ENCODE measurements at regions not wholly inside any gene's neighbourhood (a gene's known extent, or its start where the extent isn't known, plus 50 kb on each side); places are given as distances from the start of the nearest gene placed in this dataset.
"Not testable (repeated sequence)": the region's sequence is repeated elsewhere in the genome, so short reads cannot be mapped to it uniquely, and the experiment has no call there.

- DNase-seq = not testable (repeated sequence)
Observed at GRCh38 chr20:1742049-1742434, 84.5 kb upstream of the SIRPG start.

- no peak for DNase-seq
Observed at GRCh38 chr20:1741309-1742048, 83.9 kb upstream of the SIRPG start.

GRCh38 chr20:1737134-1737533 lies 79.6 kb upstream of the SIRPG start:
- DNase-seq = no peak

GRCh38 chr20:1735417-1736089 lies 78.0 kb upstream of the SIRPG start:
- DNase-seq = no peak

GRCh38 chr20:1734269-1734858 lies 76.8 kb upstream of the SIRPG start:
- DNase-seq = peak in 1 of 2 experiments; percentile 4

- not testable (repeated sequence) for DNase-seq
Observed at GRCh38 chr20:1731828-1732375, 74.3 kb upstream of the SIRPG start.

GRCh38 chr20:1730981-1731711 lies 73.6 kb upstream of the SIRPG start:
- DNase-seq = not testable (repeated sequence)

- DNase-seq = not testable (repeated sequence)
Observed at GRCh38 chr20:1727303-1727702, 69.7 kb upstream of the SIRPG start.

GRCh38 chr20:1724901-1725300 lies 67.3 kb upstream of the SIRPG start:
- no peak for DNase-seq

- no peak for DNase-seq
Observed at GRCh38 chr20:1722513-1723050, 65.0 kb upstream of the SIRPG start.

GRCh38 chr20:1721687-1722512 lies 64.3 kb upstream of the SIRPG start:
- DNase-seq = no peak

GRCh38 chr20:1720845-1721475 lies 63.4 kb upstream of the SIRPG start:
- no peak for DNase-seq

GRCh38 chr20:1720226-1720625 lies 62.6 kb upstream of the SIRPG start:
- DNase-seq = no peak

GRCh38 chr20:1718604-1719384 lies 61.2 kb upstream of the SIRPG start:
- no peak for DNase-seq

GRCh38 chr20:1712634-1713624 lies 55.4 kb upstream of the SIRPG start:
- DNase-seq = no peak

GRCh38 chr20:1711826-1712601 lies 54.4 kb upstream of the SIRPG start:
- no peak for DNase-seq

- no peak for DNase-seq
Observed at GRCh38 chr20:1711266-1711665, 53.7 kb upstream of the SIRPG start.

- DNase-seq = no peak
Observed at GRCh38 chr20:1710484-1710883, 52.9 kb upstream of the SIRPG start.
